Body of pancreas (tissue), 4 donors: ENCODE measurements at regions not wholly inside any gene's neighbourhood (a gene's known extent, or its start where the extent isn't known, plus 50 kb on each side); places are given as distances from the start of the nearest gene placed in this dataset.

Source experiments
- CTCF ChIP-seq, 7 experiments: fragments of 450-650 bp in 4 of 7; fragments of 200-600 bp in 3 of 7; sonication (generic) in 3 of 7; IDR thresholded peaks; one replicate each; pipeline ENCODE4 v1.5.1; 2016 to 2019; ENCODE audit warnings: antibody characterized with exemption in 7 of 7
- POLR2A ChIP-seq, 3 donors: fragments of 450-650 bp; IDR thresholded peaks; one replicate each; pipeline ENCODE4 v1.6.1; 2016; ENCODE audit warnings: antibody characterized with exemption in 3 of 3, mild to moderate bottlenecking in 2 of 3

GRCh38 chr15:38709196-38709595 lies 144.6 kb upstream of the RASGRP1 start:
- no peak for TF ChIP-seq CTCF (IDR thresholded peaks at IDR 0.05)
- no peak for TF ChIP-seq POLR2A (IDR thresholded peaks at IDR 0.05)
